Esophagus muscularis mucosa (tissue), 4 donors: ENCODE measurements at regions not wholly inside any gene's neighbourhood (a gene's known extent, or its start where the extent isn't known, plus 50 kb on each side); places are given as distances from the start of the nearest gene placed in this dataset.

Experiments
- DNase-seq: peaks from one replicate; pipeline ENCODE4 v3.0.0-alpha.2; 2017; ENCODE audit errors: extremely low spot score
- H3K27ac ChIP-seq, 4 donors: fragments of 200-600 bp; sonication (generic); replicated peaks in 1 of 4; 1 replicate in 3 of 4; 2 replicates in 1 of 4; pipeline ENCODE4 v1.5.1; 2016 to 2019; ENCODE audit warnings: mild to moderate bottlenecking in 1 of 4
- H3K27me3 ChIP-seq, 4 donors: fragments of 200-600 bp; sonication (generic); one replicate each; pipeline versions ENCODE4 v1.5.1 to v1.6.0; 2016 to 2019
- H3K36me3 ChIP-seq, 4 donors: fragments of 200-600 bp; sonication (generic); one replicate each; pipeline ENCODE4 v1.5.1; 2016 to 2019
- H3K4me1 ChIP-seq, 4 donors: fragments of 200-600 bp; sonication (generic); one replicate each; pipeline ENCODE4 v1.5.1; 2016 to 2019
- H3K4me3 ChIP-seq, 4 donors: fragments of 200-600 bp; sonication (generic); 1 replicate in 2 of 4; 2 replicates in 2 of 4; pipeline ENCODE4 v1.5.1; 2016 to 2019; ENCODE audit warnings: mild to moderate bottlenecking in 4 of 4, moderate library complexity in 1 of 4
- H3K9me3 ChIP-seq, 4 donors: fragments of 200-600 bp; sonication (generic); 1 replicate in 3 of 4; 2 replicates in 1 of 4; pipeline ENCODE4 v1.5.1; 2016 to 2019
- CTCF ChIP-seq, 3 experiments: fragments of 200-600 bp in 2 of 3; fragments of 450-650 bp in 1 of 3; sonication (generic) in 2 of 3; IDR thresholded peaks; one replicate each; pipeline ENCODE4 v1.5.1; 2017 to 2019; ENCODE audit warnings: antibody characterized with exemption in 3 of 3, mild to moderate bottlenecking in 2 of 3, moderate library complexity in 1 of 3
- EP300 ChIP-seq: sonication (generic); formaldehyde crosslinking; IDR thresholded peaks from one replicate; pipeline ENCODE4 v1.6.1; 2017; ENCODE audit warnings: antibody characterized with exemption
- POLR2A ChIP-seq: fragments of 450-650 bp; IDR thresholded peaks from one replicate; pipeline ENCODE4 v1.6.1; 2017; ENCODE audit warnings: antibody characterized with exemption, moderate library complexity, mild to moderate bottlenecking, low read depth
- POLR2AphosphoS5 ChIP-seq, 2 donors: sonication (generic); formaldehyde crosslinking; IDR thresholded peaks; one replicate each; pipeline ENCODE4 v1.6.1; 2017; ENCODE audit warnings: antibody characterized with exemption in 2 of 2
- WGBS: methylation state at CpG from one replicate; pipeline ENCODE4 v1.1.5; 2018; 5-methylcytosine and 5-hydroxymethylcytosine counted together
- intact Hi-C: fragments of 100-400 bp; cut with DNase I; formaldehyde crosslinking; loops from one replicate; pipeline ENCODE4 v1.15.1; 2023

GRCh38 chr2:21687589-21687988, 563.8 kb downstream of the TDRD15 start:
- H3K27ac ChIP-seq, result no peak overlapping the region
- intact Hi-C loops, result no loop called here
- no peaks in the 10 kb centered on the region for H3K27me3 ChIP-seq
- no peaks in the 10 kb centered on the region for H3K4me1 ChIP-seq
- TF ChIP-seq POLR2AphosphoS5 (IDR thresholded peaks at IDR 0.05) (no peak), EP300 (no peak), CTCF (IDR thresholded peaks at IDR 0.05) (no peak), POLR2A (no peak)
- no peak for DNase-seq
- no peaks in the 10 kb centered on the region for H3K9me3 ChIP-seq
- H3K4me3 ChIP-seq, result no peak overlapping the region
- WGBS, result 97% methylated on average over 2 of the region's 2 CpGs
- H3K36me3 ChIP-seq, result no peaks in the 10 kb centered on the region

- H3K4me1 ChIP-seq, result no peaks in the 10 kb centered on the region
- H3K27me3 ChIP-seq, result no peaks in the 10 kb centered on the region
- H3K36me3 ChIP-seq, result no peaks in the 10 kb centered on the region
- no peak overlapping the region for H3K4me3 ChIP-seq
- no peak for TF ChIP-seq POLR2A
- no peak for TF ChIP-seq CTCF (IDR thresholded peaks at IDR 0.05)
- no peak for TF ChIP-seq POLR2AphosphoS5 (IDR thresholded peaks at IDR 0.05)
- TF ChIP-seq EP300, result no peak
- no peak overlapping the region for H3K27ac ChIP-seq
- no peak for DNase-seq
- intact Hi-C loops, result no loop called here
- no peaks in the 10 kb centered on the region for H3K9me3 ChIP-seq
These were observed 566.2 kb downstream of the TDRD15 start for GRCh38 chr2:21690005-21690404.

DNA sequence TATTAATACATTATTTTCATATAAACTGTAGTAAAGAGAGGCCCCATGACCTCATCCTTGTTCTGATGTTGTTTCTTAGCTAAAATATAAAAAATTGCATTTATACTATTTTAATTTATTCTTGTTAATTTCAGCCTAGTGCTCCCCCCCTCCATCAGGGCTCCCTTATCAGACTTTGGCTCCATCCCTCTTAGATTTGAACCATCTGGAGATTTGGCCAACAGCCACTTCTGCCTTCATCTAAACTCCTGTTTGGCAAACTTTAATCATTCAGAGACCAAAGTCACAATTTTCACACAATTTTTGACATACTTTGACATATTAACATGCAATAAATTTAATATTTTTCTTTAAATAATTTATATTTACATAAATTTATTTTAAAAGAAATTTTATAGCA, 569.3 kb downstream of the TDRD15 start:
- no peaks in the 10 kb centered on the region for H3K36me3 ChIP-seq
- no peak overlapping the region for H3K27ac ChIP-seq
- H3K27me3 ChIP-seq, result no peaks in the 10 kb centered on the region
- TF ChIP-seq CTCF (IDR thresholded peaks at IDR 0.05) (no peak), POLR2A (no peak), EP300 (no peak), POLR2AphosphoS5 (IDR thresholded peaks at IDR 0.05) (no peak)
- no peaks in the 10 kb centered on the region for H3K4me1 ChIP-seq
- intact Hi-C loops, result no loop called here
- peak; percentile 31 for DNase-seq
- H3K4me3 ChIP-seq, result no peak overlapping the region
- H3K9me3 ChIP-seq, result no peaks in the 10 kb centered on the region

GRCh38 chr2:21694079-21694878, 570.5 kb downstream of the TDRD15 start:
- intact Hi-C loops, result no loop called here
- H3K27ac ChIP-seq, result no peak overlapping the region
- H3K27me3 ChIP-seq, result no peaks in the 10 kb centered on the region
- no peak for TF ChIP-seq POLR2AphosphoS5 (IDR thresholded peaks at IDR 0.05)
- TF ChIP-seq CTCF (IDR thresholded peaks at IDR 0.05), result no peak
- no peak for TF ChIP-seq POLR2A
- no peak for TF ChIP-seq EP300
- peak; percentile 24 for DNase-seq
- H3K4me3 ChIP-seq, result no peak overlapping the region
- 69% methylated on average over 3 of the region's 3 CpGs for WGBS
- H3K36me3 ChIP-seq, result no peaks in the 10 kb centered on the region
- no peaks in the 10 kb centered on the region for H3K4me1 ChIP-seq
- H3K9me3 ChIP-seq, result no peaks in the 10 kb centered on the region

DNA sequence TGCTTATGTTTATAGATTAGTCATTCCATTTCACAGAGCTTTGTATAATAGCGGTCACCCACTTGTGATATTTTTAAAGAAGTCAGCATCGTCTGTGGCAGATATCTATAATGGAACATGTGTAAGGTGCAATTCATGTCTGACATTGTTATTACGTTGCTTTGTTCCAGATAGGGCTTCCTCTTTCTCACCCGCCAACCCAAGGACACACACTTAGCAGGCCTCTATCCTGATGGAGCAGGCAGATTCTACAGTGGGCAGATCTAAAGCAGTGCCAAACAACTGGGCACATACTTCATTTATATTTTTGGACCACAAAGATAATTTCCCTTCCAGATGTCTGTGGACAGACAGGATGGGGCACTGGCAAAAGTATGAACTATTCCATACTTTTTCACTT, 573.1 kb downstream of the TDRD15 start:
- Histone ChIP-seq H3K4me1 (no peaks in the 10 kb centered on the region), H3K27me3 (no peaks in the 10 kb centered on the region), H3K4me3 (no peak overlapping the region), H3K27ac (no peak overlapping the region), H3K9me3 (no peaks in the 10 kb centered on the region), H3K36me3 (no peaks in the 10 kb centered on the region)
- peak; percentile 37 for DNase-seq
- TF ChIP-seq POLR2AphosphoS5 (IDR thresholded peaks at IDR 0.05), result no peak
- no peak for TF ChIP-seq POLR2A
- 87% methylated on average over 4 of the region's 4 CpGs for WGBS
- intact Hi-C loops, result no loop called here
